Muscle layer of duodenum (tissue), 2 donors: ENCODE measurements at regions not wholly inside any gene's neighbourhood (a gene's known extent, or its start where the extent isn't known, plus 50 kb on each side); places are given as distances from the start of the nearest gene placed in this dataset.

Experiments
- H3K27ac ChIP-seq: one replicate; pipeline ENCODE4 v1.7.0; 2013; ENCODE audit warnings: mild to moderate bottlenecking, low read length
- H3K27me3 ChIP-seq: one replicate; pipeline ENCODE4 v1.7.0; 2013; ENCODE audit warnings: low read depth, mild to moderate bottlenecking, control low read depth, low read length
- H3K36me3 ChIP-seq, 2 donors: one replicate each; pipeline ENCODE4 v1.7.0; 2013; ENCODE audit warnings: low read length in 2 of 2, control low read depth in 1 of 2, mild to moderate bottlenecking in 1 of 2; ENCODE audit not compliant: insufficient read depth in 2 of 2, control insufficient read depth in 1 of 2
- H3K4me1 ChIP-seq, 2 donors: one replicate each; pipeline ENCODE4 v1.7.0; 2013; ENCODE audit warnings: low read length in 2 of 2, mild to moderate bottlenecking in 2 of 2, control low read depth in 1 of 2, moderate library complexity in 1 of 2; ENCODE audit not compliant: insufficient read depth in 2 of 2, control insufficient read depth in 1 of 2
- H3K4me3 ChIP-seq, 2 donors: one replicate each; pipeline ENCODE4 v1.7.0; 2013; ENCODE audit warnings: low read length in 2 of 2, low read depth in 1 of 2, mild to moderate bottlenecking in 1 of 2
- H3K9me3 ChIP-seq, 2 donors: one replicate each; pipeline ENCODE4 v1.7.0; 2013; ENCODE audit warnings: low read length in 2 of 2, control low read depth in 1 of 2, mild to moderate bottlenecking in 1 of 2; ENCODE audit not compliant: control insufficient read depth in 1 of 2
- donor health status: healthy.

GRCh38 chr2:221235941-221236340, 336.2 kb downstream of the EPHA4 start:
- Histone ChIP-seq H3K27ac (no peak overlapping the region), H3K27me3 (no peaks in the 10 kb centered on the region), H3K4me1 (no peaks in the 10 kb centered on the region), H3K36me3 (no peaks in the 10 kb centered on the region), H3K4me3 (no peak overlapping the region), H3K9me3 (no peaks in the 10 kb centered on the region)

- H3K4me1 ChIP-seq, result no peaks in the 10 kb centered on the region
- no peaks in the 10 kb centered on the region for H3K36me3 ChIP-seq
- no peak overlapping the region for H3K4me3 ChIP-seq
Observed at GRCh38 chr2:221241072-221241471, 331.0 kb downstream of the EPHA4 start.

GRCh38 chr2:221243771-221244170, 328.3 kb downstream of the EPHA4 start:
- H3K27me3 ChIP-seq, result no peaks in the 10 kb centered on the region
- no peaks in the 10 kb centered on the region for H3K36me3 ChIP-seq
- no peak overlapping the region for H3K27ac ChIP-seq
- no peaks in the 10 kb centered on the region for H3K4me1 ChIP-seq
- no peak overlapping the region for H3K4me3 ChIP-seq
- H3K9me3 ChIP-seq, result no peaks in the 10 kb centered on the region

More at GRCh38 chr2:221241072-221241471, 331.0 kb downstream of the EPHA4 start:
- Histone ChIP-seq H3K27ac (no peak overlapping the region), H3K27me3 (no peaks in the 10 kb centered on the region), H3K9me3 (no peaks in the 10 kb centered on the region)

GRCh38 chr2:221245045-221245444, 327.1 kb downstream of the EPHA4 start:
- H3K9me3 ChIP-seq, result no peaks in the 10 kb centered on the region
- H3K4me3 ChIP-seq, result no peak overlapping the region
- no peaks in the 10 kb centered on the region for H3K36me3 ChIP-seq
- H3K4me1 ChIP-seq, result no peaks in the 10 kb centered on the region
- H3K27me3 ChIP-seq, result no peaks in the 10 kb centered on the region
- H3K27ac ChIP-seq, result no peak overlapping the region

GRCh38 chr2:221245772-221246171, 326.3 kb downstream of the EPHA4 start:
- Histone ChIP-seq H3K4me3 (no peak overlapping the region), H3K9me3 (no peaks in the 10 kb centered on the region), H3K36me3 (no peaks in the 10 kb centered on the region), H3K27me3 (no peaks in the 10 kb centered on the region), H3K27ac (no peak overlapping the region), H3K4me1 (no peaks in the 10 kb centered on the region)

GRCh38 chr2:221254299-221254698, 317.8 kb downstream of the EPHA4 start:
- H3K4me3 ChIP-seq, result no peak overlapping the region
- H3K27ac ChIP-seq, result no peak overlapping the region
- H3K36me3 ChIP-seq, result no peaks in the 10 kb centered on the region
- H3K4me1 ChIP-seq, result no peaks in the 10 kb centered on the region
- H3K9me3 ChIP-seq, result no peaks in the 10 kb centered on the region
- no peaks in the 10 kb centered on the region for H3K27me3 ChIP-seq

GRCh38 chr2:221255862-221256261, 316.2 kb downstream of the EPHA4 start:
- H3K4me3 ChIP-seq, result no peak overlapping the region
- no peaks in the 10 kb centered on the region for H3K27me3 ChIP-seq
- no peaks in the 10 kb centered on the region for H3K36me3 ChIP-seq
- no peaks in the 10 kb centered on the region for H3K4me1 ChIP-seq
- H3K9me3 ChIP-seq, result no peaks in the 10 kb centered on the region
- no peak overlapping the region for H3K27ac ChIP-seq

GRCh38 chr2:221258464-221258863, 313.6 kb downstream of the EPHA4 start:
- Histone ChIP-seq H3K9me3 (no peaks in the 10 kb centered on the region), H3K4me1 (no peaks in the 10 kb centered on the region), H3K27me3 (no peaks in the 10 kb centered on the region), H3K4me3 (no peak overlapping the region), H3K36me3 (no peaks in the 10 kb centered on the region), H3K27ac (no peak overlapping the region)

GRCh38 chr2:221262651-221263050, 309.5 kb downstream of the EPHA4 start:
- Histone ChIP-seq H3K36me3 (no peaks in the 10 kb centered on the region), H3K4me1 (no peaks in the 10 kb centered on the region), H3K27me3 (no peaks in the 10 kb centered on the region), H3K4me3 (no peak overlapping the region), H3K9me3 (no peaks in the 10 kb centered on the region), H3K27ac (no peak overlapping the region)

GRCh38 chr2:221263573-221263972, 308.5 kb downstream of the EPHA4 start:
- H3K4me3 ChIP-seq, result no peak overlapping the region
- no peaks in the 10 kb centered on the region for H3K9me3 ChIP-seq
- H3K27ac ChIP-seq, result no peak overlapping the region
- H3K4me1 ChIP-seq, result no peaks in the 10 kb centered on the region
- H3K27me3 ChIP-seq, result no peaks in the 10 kb centered on the region
- no peaks in the 10 kb centered on the region for H3K36me3 ChIP-seq

- no peak overlapping the region for H3K27ac ChIP-seq
- no peaks in the 10 kb centered on the region for H3K27me3 ChIP-seq
- H3K4me1 ChIP-seq, result no peaks in the 10 kb centered on the region
- H3K4me3 ChIP-seq, result no peak overlapping the region
- H3K9me3 ChIP-seq, result no peaks in the 10 kb centered on the region
- H3K36me3 ChIP-seq, result no peaks in the 10 kb centered on the region
Observed at GRCh38 chr2:221264318-221264717, 307.8 kb downstream of the EPHA4 start.

GRCh38 chr2:221267773-221268425, 304.2 kb downstream of the EPHA4 start:
- H3K4me3 ChIP-seq, result no peak overlapping the region
- no peaks in the 10 kb centered on the region for H3K4me1 ChIP-seq
- no peaks in the 10 kb centered on the region for H3K27me3 ChIP-seq
- H3K36me3 ChIP-seq, result no peaks in the 10 kb centered on the region
- H3K27ac ChIP-seq, result no peak overlapping the region
- no peaks in the 10 kb centered on the region for H3K9me3 ChIP-seq
